ENCODE measurements at regions not wholly inside any gene's neighbourhood (a gene's known extent, or its start where the extent isn't known, plus 50 kb on each side); places are given as distances from the start of the nearest gene placed in this dataset.

GRCh38 chr5:8213701-8214240 lies 344.8 kb downstream of the MTRR start:
- H3K27ac ChIP-seq (ENCODE audit: low read depth, low read length), result no peak overlapping the region
- WGBS, 3 donors, result 34 to 58% (median 50%) methylated on average over 7 of the region's 7 CpGs

DNA sequence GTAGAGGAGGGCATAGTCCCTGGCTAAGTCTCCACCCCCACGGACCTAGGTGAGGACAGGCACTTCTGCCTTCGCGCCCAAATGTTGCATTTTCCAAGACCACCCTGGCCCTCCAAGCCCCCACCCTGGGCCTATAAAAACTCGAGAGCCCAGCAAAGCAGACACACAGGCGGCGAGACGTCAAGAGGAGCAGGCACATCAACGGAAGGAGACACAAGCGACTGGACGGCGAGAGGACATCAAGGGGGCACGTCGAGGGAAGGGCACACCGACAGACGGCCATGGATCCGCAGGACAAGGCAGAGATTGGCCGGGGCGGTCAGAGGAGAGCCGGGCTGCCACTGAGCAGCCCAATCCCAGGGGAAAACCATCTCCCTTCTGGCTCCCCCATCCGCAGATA lies 348.0 kb downstream of the MTRR start:
- WGBS, 3 donors, result 89 to 90% (median 89%) methylated on average over 20 of the region's 20 CpGs
- no peak overlapping the region for H3K27ac ChIP-seq (ENCODE audit: low read depth, low read length)

- 88 to 99% (median 92%) methylated on average over 3 of the region's 3 CpGs for WGBS, 3 donors
These were observed 357.2 kb downstream of the MTRR start for GRCh38 chr5:8226148-8226547.

GRCh38 chr5:8227112-8227511 lies 358.2 kb downstream of the MTRR start:
- H3K27ac ChIP-seq (ENCODE audit: low read depth, low read length), result no peak overlapping the region
- WGBS, 3 donors, result 73 to 85% (median 79%) methylated on average over 8 of the region's 8 CpGs

More at GRCh38 chr5:8226148-8226547, 357.2 kb downstream of the MTRR start:
- no peak overlapping the region for H3K27ac ChIP-seq (ENCODE audit: low read depth, low read length)

DNA sequence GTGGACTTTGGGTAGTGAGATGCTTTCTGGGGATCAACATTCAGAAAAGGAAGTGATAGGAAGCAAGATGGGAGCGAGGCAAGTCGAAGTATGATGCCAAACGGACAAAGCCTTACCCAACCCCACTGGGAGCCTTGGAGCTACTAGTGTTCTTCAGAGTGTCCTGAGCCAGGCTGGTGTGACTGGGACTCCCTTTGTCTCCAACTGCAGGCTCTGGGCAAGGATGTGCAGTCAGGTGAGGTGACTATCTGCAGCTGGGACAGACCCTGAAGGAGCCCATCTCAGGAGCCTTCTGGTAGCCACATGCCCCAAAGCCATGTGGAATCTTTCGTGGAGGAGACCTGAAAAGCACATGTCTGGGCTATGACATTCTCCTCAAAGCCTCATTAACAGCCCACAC lies 360.6 kb downstream of the MTRR start:
- 82 to 86% (median 85%) methylated on average over 4 of the region's 4 CpGs for WGBS, 3 donors
- H3K27ac ChIP-seq (ENCODE audit: low read depth, low read length), result no peak overlapping the region

DNA sequence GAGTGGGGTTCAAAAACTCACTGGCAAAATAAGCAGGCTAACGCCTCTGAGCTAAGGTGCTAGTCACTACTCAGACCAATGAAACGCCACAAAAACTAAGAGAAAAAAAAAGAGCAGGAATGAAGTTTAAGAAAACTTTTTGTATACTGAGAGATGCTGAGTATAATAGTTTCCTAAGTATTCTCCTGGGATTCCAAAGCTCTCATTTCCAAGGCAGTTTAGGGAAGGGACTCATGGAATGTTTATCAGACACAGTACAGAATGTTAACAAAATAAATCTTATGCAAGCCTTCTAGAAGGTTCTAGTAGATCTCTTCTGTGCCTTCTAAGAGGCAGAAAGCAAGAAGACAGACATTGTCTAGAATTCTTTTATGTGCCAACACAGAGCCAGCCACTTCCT lies 361.9 kb downstream of the MTRR start:
- WGBS, 3 donors, result 43 to 71% (median 59%) methylated on average over 2 of the region's 2 CpGs
- H3K27ac ChIP-seq (ENCODE audit: low read depth, low read length), result no peak overlapping the region

GRCh38 chr5:8233479-8233878 lies 364.5 kb downstream of the MTRR start:
- H3K27ac ChIP-seq (ENCODE audit: low read depth, low read length), result no peak overlapping the region

- WGBS, 3 donors, result 45 to 69% (median 46%) methylated on average over 3 of the region's 3 CpGs
- H3K27ac ChIP-seq (ENCODE audit: low read depth, low read length), result no peak overlapping the region
These were observed 365.3 kb downstream of the MTRR start for GRCh38 chr5:8234179-8234770.

DNA sequence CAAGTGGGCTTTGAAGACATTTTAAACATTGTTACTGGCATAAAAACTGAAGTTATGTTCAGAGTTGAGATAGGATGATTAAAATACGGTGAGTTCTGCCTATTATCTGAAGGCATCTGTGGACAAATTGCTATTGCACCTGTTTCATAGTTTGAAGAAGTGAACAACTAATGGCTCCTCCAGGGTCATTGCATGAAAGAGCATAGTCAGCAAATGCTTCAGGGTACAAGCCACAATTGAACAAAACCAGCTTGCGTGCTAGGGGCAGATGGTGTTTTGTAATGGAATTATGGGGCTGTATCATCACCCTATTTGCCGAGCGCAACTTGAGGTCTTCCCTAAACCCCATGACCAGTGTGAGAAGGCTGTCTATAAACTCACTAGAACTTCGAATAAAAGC lies 369.1 kb downstream of the MTRR start:
- WGBS, 3 donors, result 86 to 92% (median 90%) methylated on average over 5 of the region's 5 CpGs
- no peak overlapping the region for H3K27ac ChIP-seq (ENCODE audit: low read depth, low read length)

GRCh38 chr5:8239198-8239597 lies 370.2 kb downstream of the MTRR start:
- H3K27ac ChIP-seq (ENCODE audit: low read depth, low read length), result no peak overlapping the region
- 53 to 78% (median 66%) methylated on average over 5 of the region's 5 CpGs for WGBS, 3 donors

DNA sequence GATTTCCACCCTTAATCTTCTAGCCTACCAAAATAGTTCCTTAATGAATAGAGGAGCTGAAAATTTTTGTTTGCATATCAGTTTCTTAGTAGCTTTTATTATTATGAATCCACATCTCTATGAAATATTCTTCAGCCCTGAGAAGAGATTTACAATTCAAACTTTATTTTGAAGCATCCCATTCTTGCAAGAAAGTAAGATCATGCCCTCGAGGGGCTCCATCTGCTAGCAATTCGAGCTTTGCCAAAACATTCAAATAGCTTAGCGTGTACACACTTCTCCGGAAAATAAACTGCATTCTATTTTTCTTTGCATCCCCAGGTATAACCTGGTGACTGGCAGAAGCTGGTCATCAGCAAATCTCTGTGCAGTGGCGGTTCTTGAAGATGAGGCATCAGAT lies 370.7 kb downstream of the MTRR start:
- H3K27ac ChIP-seq (ENCODE audit: low read depth, low read length), result no peak overlapping the region
- WGBS, 3 donors, result 63 to 72% (median 70%) methylated on average over 5 of the region's 5 CpGs

DNA sequence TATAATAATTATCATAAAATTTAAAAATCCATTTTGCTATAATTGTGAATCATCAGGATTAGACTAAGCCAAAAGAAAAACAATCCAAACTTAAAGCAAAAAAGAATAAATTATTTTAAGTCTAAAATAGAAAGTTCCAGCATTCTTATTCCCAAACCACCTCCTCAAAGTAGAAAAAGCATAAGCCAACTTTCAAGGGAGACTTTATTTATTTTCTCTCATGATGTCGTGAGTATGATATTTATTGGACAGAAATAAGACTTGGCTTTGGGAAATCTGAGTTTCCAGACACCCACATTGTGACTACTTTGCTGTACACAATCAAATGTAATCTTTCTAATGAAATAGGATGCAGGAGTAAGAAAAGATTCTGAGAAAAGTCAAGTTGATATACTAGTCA lies 372.1 kb downstream of the MTRR start:
- H3K27ac ChIP-seq (ENCODE audit: low read depth, low read length), result no peak overlapping the region
- 3 to 50% (median 16%) methylated on average over 1 of the region's 1 CpG for WGBS, 3 donors

DNA sequence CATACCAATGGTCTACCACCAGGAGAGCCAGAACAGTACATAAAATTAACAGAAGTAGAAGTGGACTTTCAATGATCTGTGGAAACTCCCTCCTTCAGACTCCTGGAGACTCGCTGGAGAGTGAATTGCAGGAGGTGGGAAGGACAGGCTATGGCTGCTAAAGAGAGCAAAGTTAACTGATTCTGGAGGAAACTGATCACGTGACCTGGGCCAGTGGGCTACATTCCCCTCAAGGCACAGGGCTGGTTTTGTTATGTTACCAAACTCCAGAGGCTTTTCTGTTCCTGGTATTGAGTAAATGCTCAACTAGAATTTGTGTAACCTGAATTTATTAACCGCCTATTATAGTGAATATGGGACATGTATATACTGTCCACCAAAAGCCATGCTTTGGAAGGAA lies 372.6 kb downstream of the MTRR start:
- 75 to 79% (median 78%) methylated on average over 3 of the region's 3 CpGs for WGBS, 3 donors
- no peak overlapping the region for H3K27ac ChIP-seq (ENCODE audit: low read depth, low read length)

GRCh38 chr5:8247049-8247899 lies 378.3 kb downstream of the MTRR start:
- no peak overlapping the region for H3K27ac ChIP-seq (ENCODE audit: low read depth, low read length)
- 40 to 50% (median 49%) methylated on average over 8 of the region's 8 CpGs for WGBS, 3 donors

GRCh38 chr5:8253376-8253775 lies 384.4 kb downstream of the MTRR start:
- H3K27ac ChIP-seq (ENCODE audit: low read depth, low read length), result no peak overlapping the region

- 43 to 62% (median 61%) methylated on average over 2 of the region's 2 CpGs for WGBS, 3 donors
- H3K27ac ChIP-seq (ENCODE audit: low read depth, low read length), result no peak overlapping the region
These were observed 385.7 kb downstream of the MTRR start for GRCh38 chr5:8254674-8255073.

DNA sequence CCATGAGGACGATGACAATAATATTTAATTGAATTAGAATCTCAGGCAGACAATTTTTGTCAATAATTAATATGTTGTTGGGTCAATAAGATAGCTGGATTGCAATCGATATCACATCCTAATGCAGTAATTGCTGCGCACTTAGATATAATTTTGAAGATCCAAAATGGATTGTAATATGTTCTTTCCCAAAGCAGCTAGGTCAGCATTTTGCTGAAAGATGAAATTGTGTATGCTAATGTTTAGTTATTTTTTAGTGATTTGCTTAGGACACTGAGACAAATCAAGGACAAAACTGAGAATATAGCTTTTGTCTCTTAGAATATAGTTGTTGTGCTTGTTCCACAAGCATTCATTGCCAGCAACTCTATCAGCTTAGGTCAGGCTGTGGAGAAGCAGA lies 389.9 kb downstream of the MTRR start:
- WGBS, 3 donors, result 79 to 85% (median 85%) methylated on average over 3 of the region's 3 CpGs
- H3K27ac ChIP-seq (ENCODE audit: low read depth, low read length), result no peak overlapping the region

DNA sequence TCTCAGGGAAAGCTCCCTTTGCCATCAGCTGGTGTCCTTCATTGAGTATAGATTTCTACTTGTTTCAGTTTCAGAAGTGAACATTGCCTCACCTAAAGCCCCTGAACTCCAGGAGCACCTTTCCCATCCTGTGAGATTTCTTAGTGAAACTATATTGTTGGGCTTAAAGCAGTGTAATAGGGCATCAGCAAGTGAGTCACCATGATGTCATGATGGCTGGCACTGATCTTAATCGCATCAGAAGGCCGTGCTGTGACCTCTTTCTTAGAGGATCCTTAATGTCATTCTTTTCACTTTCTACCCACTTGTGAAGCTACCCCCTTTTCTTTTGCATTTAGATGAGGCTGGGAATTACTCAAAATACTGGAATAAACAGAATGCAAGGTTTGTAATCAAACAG lies 401.3 kb downstream of the MTRR start:
- 83 to 89% (median 88%) methylated on average over 2 of the region's 2 CpGs for WGBS, 3 donors
- H3K27ac ChIP-seq (ENCODE audit: low read depth, low read length), result no peak overlapping the region

DNA sequence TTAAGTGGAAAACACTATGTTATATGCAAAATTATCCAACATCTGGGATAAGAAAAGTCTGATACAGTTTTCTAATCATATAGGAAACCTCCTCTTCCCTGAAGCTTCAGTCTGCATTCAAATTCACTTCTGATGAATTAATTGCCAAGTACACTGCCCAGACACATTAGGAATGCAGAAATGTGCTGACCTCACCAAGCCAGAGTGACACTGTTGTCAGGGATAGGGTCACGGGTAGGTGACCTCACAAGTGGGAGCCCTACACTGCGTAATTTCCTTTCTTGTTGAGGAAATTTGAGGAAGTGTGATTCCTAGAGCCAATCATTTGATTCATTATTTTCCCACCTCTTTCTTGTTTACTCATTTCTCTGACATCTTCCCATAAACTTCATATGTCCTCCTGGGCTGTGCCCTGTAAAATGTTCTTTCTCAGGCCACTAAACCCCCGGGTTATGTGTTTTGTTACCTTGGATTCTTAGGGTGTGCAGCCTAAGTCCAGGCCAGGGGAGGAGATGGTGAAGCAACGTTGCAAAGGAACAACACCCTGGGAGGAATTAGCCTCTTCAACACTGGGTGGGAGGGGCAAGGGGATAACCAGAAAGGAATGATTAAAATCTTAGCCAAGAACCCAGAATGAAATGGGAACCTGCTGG lies 411.9 kb downstream of the MTRR start:
- H3K27ac ChIP-seq (ENCODE audit: low read depth, low read length), result no peak overlapping the region
- 53 to 64% (median 57%) methylated on average over 4 of the region's 4 CpGs for WGBS, 3 donors

DNA sequence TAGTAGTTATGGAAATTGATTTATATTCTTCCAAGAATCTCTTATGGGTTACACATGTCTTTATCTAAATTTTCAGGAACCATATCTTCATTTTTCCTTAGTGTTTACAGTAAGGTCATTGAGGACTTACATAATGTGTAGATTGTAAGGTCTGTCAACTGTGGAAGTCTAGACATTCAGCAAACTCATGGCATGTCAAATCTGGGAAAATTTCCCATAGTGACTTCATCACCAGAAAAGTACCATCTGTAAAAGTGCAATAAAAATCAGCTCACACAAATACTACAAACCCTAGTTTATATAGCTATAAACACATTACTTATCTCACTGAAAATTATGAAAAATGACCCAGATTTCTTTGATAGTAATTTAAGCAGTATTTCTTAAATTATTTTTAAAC lies 419.4 kb downstream of the MTRR start:
- H3K27ac ChIP-seq (ENCODE audit: low read depth, low read length), result no peak overlapping the region
